DMS53 (cell line): ENCODE measurements at regions not wholly inside any gene's neighbourhood (a gene's known extent, or its start where the extent isn't known, plus 50 kb on each side); places are given as distances from the start of the nearest gene placed in this dataset.

Experiments used
- DNase-seq: peaks from one replicate; lab custom pipeline; 2025; lab: John Stamatoyannopoulos, UW

GRCh38 chr6:100136590-100136989, 142.6 kb upstream of the MCHR2 start:
- no peak for DNase-seq

GRCh38 chr6:100135977-100136376, 142.0 kb upstream of the MCHR2 start:
- no peak for DNase-seq

DNA sequence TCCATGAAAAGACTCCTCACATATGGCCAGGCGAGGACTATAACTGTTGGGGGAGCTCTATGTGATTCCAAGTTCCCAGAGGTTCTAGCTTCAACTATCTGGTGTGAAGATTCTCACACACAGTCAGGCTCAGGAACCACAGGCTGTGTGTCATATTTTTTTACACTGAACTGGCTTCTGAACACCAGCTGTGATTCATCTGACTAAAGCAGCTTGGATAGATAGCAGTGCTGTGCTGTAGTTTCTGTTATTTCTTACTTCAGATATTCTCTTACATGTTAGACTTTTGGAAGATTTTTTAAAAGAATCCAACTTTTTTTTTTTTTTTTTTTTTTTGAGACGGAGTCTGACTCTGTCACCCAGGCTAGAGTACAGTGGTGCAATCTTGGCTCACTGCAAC, 140.7 kb upstream of the MCHR2 start:
- DNase-seq: no peak

GRCh38 chr6:100134297-100134696, 140.3 kb upstream of the MCHR2 start:
- DNase-seq: no peak

DNA sequence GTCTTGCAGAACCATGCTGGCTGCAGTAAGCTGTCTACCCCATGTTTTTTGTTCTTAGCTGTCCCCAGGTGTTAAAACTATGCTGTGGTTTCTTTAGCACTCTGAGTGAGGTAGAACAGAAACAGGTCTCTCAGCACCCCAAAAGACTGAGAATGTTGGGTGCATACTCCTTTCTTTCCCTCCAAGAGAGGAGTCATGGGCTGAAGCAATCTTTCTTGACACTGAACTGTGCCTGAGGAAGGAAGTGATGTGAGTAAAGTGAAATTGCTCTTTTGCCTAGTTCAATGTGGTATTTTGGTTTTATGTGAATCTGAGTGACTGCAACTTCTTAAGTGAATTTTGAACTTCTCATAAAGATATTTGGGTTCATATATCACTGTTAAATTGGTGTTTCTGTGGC, 138.0 kb upstream of the MCHR2 start:
- no peak for DNase-seq

DNA sequence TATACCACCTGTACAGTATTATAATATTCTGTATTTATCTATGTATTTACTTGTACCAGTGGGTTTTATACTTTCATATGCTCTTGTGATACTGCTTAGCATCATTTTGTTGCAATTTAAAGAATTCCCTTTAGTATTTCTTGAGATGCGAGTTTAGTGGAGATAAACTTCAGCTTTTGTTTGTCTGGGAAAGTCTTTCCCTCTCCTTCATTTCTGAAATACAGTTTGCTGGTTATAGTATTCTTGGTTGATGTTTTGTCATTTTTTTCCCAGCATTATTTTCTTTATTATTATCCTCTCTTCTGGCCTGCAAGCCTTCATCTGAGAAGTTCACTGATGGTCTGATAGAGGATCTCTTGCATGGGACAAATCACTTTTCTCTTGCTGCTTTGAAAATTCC, 136.6 kb upstream of the MCHR2 start:
- DNase-seq: no peak

GRCh38 chr6:100126790-100127484, 132.9 kb upstream of the MCHR2 start:
- DNase-seq: no peak

DNA sequence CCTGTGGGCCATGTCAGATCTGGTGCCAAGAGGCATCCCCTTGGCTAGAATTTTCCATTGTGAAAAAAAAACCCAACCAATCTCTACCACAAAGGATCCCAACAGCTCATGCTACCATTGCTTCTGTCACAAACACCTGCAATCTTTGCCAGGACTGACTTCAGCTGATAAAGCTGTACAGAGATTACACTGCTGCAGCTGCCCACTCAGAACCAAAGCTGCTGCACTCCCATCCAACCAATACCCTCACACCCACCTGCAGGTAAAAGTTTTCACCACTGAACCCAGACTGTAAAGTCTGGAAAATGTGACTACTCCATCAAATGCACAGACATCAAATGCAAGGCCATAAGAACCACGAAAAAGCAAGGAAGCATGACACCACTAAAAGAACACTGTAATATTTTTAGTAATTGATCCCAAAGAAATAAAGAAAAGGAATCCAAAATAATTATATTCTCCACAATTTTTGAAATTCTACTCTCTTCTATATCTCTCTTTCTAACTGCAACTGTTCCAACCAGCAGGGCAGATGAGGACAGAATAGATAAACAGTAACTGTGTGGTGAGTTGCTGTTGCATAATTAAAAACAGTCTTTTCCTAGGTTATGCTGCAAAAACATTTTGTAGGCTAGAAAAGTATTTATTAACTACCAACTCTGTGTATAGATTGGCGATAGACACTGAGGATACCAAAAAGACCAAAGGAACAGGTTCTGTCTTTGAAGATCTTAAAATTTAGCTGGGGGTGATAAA, 128.0 kb upstream of the MCHR2 start:
- no peak for DNase-seq

DNA sequence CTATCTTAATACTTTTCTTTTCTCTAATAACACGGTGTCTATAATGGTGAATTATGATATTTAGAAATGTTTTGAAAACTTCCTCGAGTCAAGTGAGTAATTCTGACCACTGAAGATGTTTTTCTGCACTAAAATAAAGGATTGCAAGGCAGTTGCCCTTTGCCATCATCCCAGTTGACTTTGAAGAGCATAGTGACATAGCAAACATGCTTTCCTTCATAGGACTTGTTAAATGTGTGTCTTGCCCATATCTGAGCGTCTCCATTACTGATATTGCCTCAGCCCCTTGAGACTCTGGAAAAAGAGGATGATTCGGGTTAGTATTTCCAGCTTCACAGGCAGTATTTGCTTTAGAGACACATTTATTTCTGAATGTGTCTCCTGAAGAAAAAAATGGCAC, 125.2 kb upstream of the MCHR2 start:
- no peak for DNase-seq

GRCh38 chr6:100118301-100118700, 124.3 kb upstream of the MCHR2 start:
- DNase-seq: no peak

DNA sequence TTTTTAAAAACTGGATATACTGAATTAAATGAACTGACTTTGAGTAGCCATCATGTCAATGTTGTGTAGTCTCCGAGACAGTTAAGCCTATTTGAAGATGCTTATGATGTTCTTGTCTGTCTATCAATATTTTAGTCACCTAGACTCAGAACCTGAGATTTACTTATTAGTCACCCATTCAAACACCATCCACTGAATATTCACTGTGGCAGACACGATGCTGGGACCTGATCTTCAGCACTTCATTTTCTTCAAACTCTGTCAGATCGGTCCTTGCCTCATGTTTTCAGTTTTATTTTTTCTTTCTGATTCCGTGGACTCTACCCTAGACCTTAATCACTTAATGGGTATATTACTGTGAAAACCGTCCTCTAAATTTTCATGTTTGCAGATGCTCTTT, 123.7 kb upstream of the MCHR2 start:
- no peak for DNase-seq

DNA sequence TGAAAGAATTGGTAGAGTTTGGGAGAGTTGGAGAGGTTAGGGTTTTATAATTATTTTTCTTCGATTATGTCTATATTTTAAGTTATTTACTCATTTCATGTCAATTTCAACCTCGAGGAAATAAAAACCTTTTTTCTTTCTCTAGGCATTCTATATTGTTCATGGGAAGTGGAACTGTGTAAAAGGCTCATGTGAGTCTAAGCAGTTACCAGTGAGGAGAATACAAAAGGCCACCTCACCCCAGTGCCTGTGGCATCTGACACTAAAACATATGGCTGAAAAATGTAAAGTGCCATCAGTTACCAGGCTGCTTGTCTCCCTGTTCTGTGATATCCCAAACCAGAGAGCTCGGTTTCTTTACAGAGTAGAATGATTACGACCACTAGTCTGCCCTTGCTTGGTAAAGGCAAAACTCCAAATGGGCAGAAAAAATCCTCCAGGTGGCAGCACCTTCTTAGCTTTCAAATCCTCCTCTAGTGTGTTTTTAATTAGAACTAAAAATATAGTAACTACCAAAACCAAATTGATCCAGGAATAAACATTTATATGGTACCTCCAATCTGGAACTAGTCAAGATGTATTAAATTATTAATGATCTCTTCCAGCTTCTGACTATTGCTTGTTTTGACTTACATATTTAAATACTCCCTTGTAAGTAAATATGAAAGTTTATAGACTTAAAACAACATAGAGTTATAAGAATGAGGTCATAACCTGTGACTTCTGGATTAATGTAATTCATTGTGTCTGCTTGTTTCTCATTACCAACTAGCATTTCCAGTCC, 122.6 kb upstream of the MCHR2 start:
- DNase-seq: peak; percentile 75

DNA sequence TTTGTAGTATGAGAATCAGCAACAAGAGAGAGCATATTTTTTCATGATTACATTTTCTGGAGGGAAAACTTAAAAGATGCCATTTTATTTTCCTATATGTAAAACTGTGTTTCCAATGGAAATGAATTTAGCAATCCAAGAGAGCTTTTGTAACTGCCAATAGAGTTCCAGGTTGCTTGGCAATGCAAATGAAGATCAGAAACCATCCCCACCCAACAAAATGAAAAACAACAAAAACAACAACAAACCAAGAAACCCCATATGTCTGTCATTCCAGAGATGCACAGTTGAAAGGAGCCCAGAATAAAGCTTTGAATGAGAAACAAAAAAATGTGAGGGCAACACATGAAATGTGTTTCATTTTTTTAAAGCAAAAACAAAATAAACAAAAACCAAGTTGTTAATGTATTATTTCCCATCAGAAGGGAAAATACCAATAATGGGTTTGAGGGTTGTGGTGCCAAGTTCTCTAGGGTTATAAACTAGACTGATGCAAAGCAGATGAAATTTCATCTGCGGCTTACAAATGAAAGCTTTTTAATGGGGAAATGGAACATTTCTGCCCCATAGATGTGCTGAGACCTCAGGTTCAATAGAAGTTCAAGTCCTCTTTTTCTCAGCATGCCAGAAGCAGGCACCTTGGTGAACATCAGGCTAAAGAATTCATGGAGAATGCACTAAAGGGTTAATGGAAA, 121.5 kb upstream of the MCHR2 start:
- DNase-seq: no peak

DNA sequence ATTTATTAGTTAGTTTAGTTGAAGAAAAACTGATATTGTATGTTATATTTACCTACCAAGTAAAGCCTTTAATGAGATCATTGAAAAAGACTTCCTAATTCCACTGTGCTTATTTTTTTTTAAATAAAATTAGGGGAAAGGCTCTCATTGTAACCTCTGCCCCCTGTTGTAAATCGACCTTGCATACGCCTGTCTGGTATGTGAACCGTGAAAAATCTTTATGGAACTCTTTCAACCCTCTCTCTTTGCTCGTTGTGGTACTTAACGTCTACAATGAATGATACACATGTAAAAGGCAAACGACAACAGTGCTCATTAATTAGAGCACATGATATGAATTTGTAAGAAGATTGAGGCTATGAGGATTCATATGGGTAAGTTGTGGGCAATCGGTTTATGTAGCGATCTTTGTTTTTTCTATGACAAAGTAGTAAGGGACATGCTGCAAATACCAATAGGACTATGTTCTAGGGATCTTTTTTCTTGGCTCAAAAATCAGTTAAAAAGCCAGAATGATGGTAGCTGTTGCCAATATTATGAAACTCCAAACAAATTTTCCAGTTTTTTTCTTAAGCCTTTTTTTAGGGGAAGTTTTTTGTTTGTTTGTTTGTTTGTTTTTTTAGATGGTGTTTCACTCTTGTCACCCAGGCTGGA, 119.0 kb upstream of the MCHR2 start:
- DNase-seq: no peak

GRCh38 chr6:100105919-100106529, 112.0 kb upstream of the MCHR2 start:
- no peak for DNase-seq

- DNase-seq: no peak
These were observed 111.1 kb upstream of the MCHR2 start for GRCh38 chr6:100105138-100105537.

DNA sequence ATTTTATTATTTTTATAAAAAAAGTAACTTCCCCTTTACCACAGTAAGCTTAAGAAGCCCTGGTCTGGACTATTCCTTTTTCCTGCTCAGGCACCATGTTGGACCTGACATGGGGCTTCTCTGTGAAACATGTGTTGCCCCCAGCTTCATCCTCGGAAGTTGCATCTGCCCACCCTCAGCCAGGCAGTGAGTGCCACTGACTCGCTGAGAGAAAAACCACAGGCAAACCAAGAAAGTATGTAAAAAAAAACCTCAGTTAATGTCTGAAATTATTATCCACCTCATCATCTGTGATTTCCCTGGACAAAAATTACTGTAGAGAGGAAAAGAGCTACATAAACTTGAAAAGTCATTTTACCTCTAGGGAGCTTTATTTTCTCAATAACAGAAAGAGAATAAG, 109.9 kb upstream of the MCHR2 start:
- DNase-seq: no peak

DNA sequence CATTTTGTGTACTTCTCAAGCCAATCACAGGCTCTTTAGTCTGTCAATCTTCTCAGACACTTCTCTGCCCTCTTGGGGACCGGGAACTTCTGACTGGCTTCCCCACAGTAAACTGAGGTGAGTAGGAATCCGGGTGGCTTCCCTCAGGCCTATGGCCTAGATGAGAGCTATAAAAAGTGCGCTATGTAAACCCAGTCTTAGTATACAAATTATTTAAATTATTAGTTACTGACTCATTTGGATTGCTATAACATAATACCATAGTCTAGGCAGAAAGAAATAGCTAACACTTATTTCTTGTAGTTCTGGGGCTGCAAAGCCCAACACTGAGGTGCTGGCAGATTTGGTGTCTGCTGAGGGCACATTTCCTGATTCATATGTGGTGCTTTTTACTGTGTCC, 109.2 kb upstream of the MCHR2 start:
- DNase-seq: no peak

DNA sequence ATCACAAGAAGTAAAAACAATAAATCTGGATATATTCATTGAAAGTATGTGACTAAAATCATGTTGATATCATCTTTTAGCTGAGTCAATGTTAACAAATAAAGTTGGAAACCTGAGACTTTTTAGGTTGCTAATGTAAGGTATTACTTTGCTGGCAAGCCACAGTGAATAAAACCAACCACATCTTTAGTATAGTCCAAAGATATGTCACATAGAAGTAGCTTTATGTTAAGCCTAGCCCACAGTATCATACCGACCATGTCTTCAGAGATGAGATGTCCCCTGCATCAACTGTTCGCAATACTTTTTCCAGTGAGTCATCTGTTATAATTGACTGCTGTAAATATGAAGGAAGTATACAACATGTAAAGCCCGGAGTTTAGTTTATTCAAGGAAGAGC, 107.6 kb upstream of the MCHR2 start:
- no peak for DNase-seq

DNA sequence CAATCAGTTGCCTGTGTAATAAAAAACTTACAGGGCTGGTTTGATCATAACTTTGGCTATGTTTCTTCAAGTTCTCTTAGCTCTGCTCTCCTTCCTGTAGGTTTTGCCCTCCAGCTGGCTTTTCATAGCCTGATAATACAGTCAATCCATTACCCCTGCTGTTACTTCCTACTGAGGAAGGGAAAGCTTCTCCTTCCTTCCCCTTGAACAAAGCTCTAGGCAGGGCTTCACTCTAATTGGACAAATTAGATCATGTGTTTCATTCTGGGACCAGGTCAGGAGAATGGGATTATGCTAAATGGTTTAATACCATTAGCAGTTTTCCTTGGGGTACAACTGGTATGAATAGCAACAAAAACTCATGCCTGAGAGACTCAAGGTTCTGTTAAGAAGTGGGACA, 106.8 kb upstream of the MCHR2 start:
- no peak for DNase-seq
